ENCODE measurements at regions not wholly inside any gene's neighbourhood (a gene's known extent, or its start where the extent isn't known, plus 50 kb on each side); places are given as distances from the start of the nearest gene placed in this dataset.

DNA sequence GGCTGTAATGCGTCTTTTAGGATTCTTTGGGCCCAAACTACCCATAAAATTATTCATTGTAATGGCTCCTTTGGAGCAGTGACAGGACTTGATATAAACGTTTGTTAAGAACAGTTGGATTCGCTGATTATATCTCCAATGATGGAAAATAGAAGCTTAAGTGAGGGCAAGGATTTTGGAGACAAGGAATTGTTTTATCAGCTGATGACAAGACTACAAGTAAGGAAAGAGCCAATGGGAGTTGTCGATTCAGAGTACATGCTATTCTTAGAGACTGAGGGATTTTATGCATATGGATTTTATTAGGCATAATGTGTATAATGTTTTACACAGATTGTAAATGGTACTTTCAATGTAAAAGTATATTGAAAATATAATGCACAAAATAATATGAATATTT lies 425.5 kb upstream of the RIOK2 start:
- TF ChIP-seq, protein P1, sequence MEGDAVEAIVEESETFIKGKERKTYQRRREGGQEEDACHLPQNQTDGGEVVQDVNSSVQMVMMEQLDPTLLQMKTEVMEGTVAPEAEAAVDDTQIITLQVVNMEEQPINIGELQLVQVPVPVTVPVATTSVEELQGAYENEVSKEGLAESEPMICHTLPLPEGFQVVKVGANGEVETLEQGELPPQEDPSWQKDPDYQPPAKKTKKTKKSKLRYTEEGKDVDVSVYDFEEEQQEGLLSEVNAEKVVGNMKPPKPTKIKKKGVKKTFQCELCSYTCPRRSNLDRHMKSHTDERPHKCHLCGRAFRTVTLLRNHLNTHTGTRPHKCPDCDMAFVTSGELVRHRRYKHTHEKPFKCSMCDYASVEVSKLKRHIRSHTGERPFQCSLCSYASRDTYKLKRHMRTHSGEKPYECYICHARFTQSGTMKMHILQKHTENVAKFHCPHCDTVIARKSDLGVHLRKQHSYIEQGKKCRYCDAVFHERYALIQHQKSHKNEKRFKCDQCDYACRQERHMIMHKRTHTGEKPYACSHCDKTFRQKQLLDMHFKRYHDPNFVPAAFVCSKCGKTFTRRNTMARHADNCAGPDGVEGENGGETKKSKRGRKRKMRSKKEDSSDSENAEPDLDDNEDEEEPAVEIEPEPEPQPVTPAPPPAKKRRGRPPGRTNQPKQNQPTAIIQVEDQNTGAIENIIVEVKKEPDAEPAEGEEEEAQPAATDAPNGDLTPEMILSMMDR (IDR thresholded peaks at IDR 0.05; ENCODE audit: control insufficient read depth, extremely low read depth, insufficient read depth) = no peak
- H3K4me3 ChIP-seq (ENCODE audit: low read depth, low read length) = no peak overlapping the region
- no peak for DNase-seq (ENCODE audit: low read depth)

GRCh38 chr5:97618721-97619120 lies 435.7 kb upstream of the RIOK2 start:
- TF ChIP-seq, protein P1 (IDR thresholded peaks at IDR 0.05; ENCODE audit: control insufficient read depth, extremely low read depth, insufficient read depth) = no peak
- no peak for DNase-seq (ENCODE audit: low read depth)
- H3K4me3 ChIP-seq (ENCODE audit: low read depth, low read length) = no peak overlapping the region

- TF ChIP-seq, protein P1 (IDR thresholded peaks at IDR 0.05; ENCODE audit: control insufficient read depth, extremely low read depth, insufficient read depth) = no peak
- no peak for DNase-seq (ENCODE audit: low read depth)
- no peak overlapping the region for H3K4me3 ChIP-seq (ENCODE audit: low read depth, low read length)
Observed at GRCh38 chr5:97623441-97623840, 440.4 kb upstream of the RIOK2 start.

GRCh38 chr5:97624886-97625285 lies 441.8 kb upstream of the RIOK2 start:
- no peak for DNase-seq (ENCODE audit: low read depth)
- TF ChIP-seq, protein P1 (IDR thresholded peaks at IDR 0.05; ENCODE audit: control insufficient read depth, extremely low read depth, insufficient read depth) = no peak
- no peak overlapping the region for H3K4me3 ChIP-seq (ENCODE audit: low read depth, low read length)

GRCh38 chr5:97627272-97627671 lies 444.2 kb upstream of the RIOK2 start:
- DNase-seq (ENCODE audit: low read depth) = no peak
- TF ChIP-seq, protein P1 (IDR thresholded peaks at IDR 0.05; ENCODE audit: control insufficient read depth, extremely low read depth, insufficient read depth) = no peak
- no peak overlapping the region for H3K4me3 ChIP-seq (ENCODE audit: low read depth, low read length)

DNA sequence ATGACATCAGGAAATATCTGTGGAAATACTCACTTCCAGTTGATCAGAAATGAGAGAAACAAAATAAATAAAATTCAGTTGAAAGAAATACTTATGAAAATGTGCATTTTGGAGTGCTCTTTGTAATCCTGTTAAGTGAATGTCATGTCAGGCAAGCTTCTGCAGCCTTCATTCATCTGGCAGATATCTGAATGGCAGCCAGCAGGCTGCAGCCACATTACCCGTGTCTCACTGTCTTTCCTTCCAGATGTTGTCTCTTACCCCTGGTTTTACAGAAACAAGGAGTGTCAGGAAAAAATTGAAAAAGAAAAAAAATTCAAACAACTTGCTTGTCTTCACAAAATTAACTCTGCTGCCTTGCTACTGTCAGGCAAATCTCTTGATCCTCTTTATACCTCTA lies 445.0 kb upstream of the RIOK2 start:
- DNase-seq (ENCODE audit: low read depth) = no peak
- TF ChIP-seq, protein P1 (IDR thresholded peaks at IDR 0.05; ENCODE audit: control insufficient read depth, extremely low read depth, insufficient read depth) = no peak
- no peak overlapping the region for H3K4me3 ChIP-seq (ENCODE audit: low read depth, low read length)

GRCh38 chr5:97628807-97629206 lies 445.8 kb upstream of the RIOK2 start:
- DNase-seq (ENCODE audit: low read depth) = no peak
- H3K4me3 ChIP-seq (ENCODE audit: low read depth, low read length) = no peak overlapping the region
- TF ChIP-seq, protein P1 (IDR thresholded peaks at IDR 0.05; ENCODE audit: control insufficient read depth, extremely low read depth, insufficient read depth) = no peak

Data from LNCaP clone FGC (cell line).